Astrocyte (in vitro differentiated cells and primary cell): ENCODE measurements at regions not wholly inside any gene's neighbourhood (a gene's known extent, or its start where the extent isn't known, plus 50 kb on each side); places are given as distances from the start of the nearest gene placed in this dataset.

Experiments
- CTCF ChIP-seq: IDR thresholded peaks from 2 replicates; pipeline ENCODE4 v1.5.1; 2011; ENCODE audit warnings: low read depth, mild to moderate bottlenecking, inconsistent platforms, low read length, moderate library complexity; ENCODE audit not compliant: insufficient read depth
- EZH2 ChIP-seq: IDR thresholded peaks from 2 replicates; pipeline ENCODE4 v1.6.1; 2012; ENCODE audit warnings: mild to moderate bottlenecking, low read length, inconsistent platforms; ENCODE audit not compliant: insufficient read depth

- TF ChIP-seq CTCF (no peak), EZH2 (no peak)
Observed at GRCh38 chr9:21535396-21535795, 53.3 kb upstream of the IFNE start.
